GM18499 (cell line): ENCODE measurements at regions not wholly inside any gene's neighbourhood (a gene's known extent, or its start where the extent isn't known, plus 50 kb on each side); places are given as distances from the start of the nearest gene placed in this dataset.

Experiments used
- ATAC-seq: cut with Tn5 transposase; IDR thresholded peaks from one replicate; pipeline ENCODE4 v1.9.1; 2021; ENCODE audit warnings: moderate number of reproducible peaks; ENCODE audit not compliant: insufficient read depth, unreplicated experiment

DNA sequence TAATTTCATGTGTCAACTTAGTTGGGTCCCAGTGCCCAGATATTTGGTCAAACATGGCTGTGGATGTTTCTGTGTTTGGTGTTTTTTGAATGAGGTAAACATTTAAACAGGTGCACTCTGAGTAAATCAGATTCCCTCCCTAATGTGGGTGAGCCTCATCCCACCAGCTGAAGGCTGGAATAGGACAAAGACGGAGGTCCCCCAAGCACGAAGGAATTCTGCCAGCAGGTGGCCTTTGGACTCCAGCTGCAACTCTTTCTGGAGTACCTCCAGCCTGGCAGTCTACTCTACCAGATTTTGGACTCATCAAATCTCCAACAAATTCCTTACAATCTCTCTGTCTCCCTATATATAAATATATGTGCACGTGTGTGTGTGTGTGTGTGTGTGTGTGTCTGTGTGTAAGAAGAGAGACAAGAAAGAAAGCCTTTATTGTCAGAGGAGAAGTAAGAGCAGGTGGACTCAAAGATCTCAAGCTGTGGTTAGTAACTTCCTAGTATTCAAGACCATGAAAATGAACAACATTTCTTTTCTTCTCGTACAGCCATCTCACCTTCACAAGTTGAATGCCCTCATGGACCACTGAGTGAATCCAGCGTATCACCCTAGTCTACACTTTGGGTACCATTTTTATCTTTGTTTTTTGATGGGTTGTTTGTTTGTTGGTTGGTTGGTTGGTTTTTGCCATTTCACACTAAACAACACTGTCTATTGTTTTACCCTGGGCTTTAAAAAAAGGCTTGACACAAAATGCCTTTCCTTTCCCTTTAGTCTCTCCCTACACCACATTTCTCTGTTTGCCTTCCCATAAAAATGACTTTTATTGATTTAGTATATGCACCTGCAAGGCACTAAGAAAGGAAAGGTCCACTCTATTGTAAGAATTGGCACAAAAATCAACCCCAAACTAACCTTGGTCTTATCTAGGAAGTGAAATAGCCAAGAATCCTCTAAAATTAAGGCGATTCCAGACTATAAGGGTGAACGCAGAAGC, 118.7 kb downstream of the TENT4A start:
- ATAC-seq, result no peak

- ATAC-seq, result no peak
Observed at GRCh38 chr5:6832994-6833393, 119.8 kb downstream of the TENT4A start.

DNA sequence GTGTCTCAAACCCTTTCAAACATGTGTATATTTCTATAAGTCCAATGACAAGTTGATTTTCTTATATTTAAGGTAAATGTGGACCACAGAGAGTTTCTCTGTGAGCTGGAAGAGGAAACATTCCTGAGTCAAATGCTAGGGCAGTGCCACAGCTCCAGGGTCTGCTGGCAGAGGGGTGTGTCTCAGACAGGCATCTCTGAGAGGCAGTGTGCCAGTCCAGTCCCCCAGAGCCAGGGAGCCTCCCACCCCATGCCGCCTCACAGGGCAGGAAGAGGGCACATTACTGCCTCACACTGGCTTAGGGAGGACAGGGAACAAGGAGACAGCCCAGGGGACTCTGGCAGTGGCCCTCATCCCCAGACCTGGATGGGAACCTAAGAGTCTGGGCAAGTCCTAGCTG, 120.2 kb downstream of the TENT4A start:
- ATAC-seq, result no peak

GRCh38 chr5:6837095-6837494, 123.9 kb downstream of the TENT4A start:
- no peak for ATAC-seq

- no peak for ATAC-seq
Observed at GRCh38 chr5:6837519-6838110, 124.4 kb downstream of the TENT4A start.

DNA sequence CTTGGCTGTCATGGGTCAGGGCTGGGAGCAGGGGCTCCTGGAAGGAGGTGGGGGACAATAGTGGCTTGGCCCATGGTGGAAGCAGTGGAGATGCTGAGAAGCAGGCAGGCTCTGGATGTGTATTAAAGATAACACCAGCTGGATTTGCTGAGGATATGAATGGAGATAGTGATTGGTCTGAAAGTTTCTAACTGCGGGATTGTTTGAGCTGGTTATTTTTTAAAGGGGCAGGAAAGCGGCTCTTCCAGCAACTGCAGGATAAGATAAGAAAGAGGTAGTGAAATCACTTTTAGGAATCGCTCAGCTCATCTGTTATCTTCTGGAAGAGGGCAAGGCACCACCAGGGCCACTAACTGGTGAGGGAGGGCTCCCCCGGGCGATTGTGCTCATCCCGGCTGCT, 125.5 kb downstream of the TENT4A start:
- no peak for ATAC-seq

DNA sequence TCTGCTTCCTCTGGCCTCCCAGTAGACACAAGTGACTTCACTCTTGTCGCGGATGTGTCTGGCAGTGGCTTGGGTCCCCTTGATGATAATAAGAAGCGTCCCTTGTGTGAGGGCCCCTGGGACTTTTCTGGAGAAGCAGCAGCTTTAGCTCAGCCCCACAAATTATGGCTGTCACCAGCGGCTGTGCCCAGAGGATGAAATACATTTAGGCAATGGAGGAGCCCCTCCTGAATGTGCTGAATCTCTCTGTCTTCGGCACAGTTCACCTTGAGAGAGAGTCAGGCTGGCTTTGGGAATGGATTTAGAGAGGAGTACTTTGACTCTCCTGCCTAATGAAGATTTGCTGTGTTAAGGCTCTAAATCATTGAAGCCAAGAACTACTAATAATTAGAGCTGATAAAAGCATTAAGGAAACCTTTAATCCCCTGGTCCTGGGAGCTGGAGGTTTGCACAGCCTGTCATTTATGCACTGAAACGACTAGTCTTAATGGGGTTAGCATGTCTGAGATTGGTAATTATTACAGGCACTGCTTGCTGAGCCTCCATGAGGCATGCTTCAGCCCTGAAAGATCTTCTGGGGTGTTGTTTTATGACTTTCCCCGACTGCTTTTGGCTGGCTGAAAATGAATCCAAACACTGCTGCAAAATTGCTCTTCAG, 127.0 kb downstream of the TENT4A start:
- no peak for ATAC-seq

GRCh38 chr5:6843335-6843734, 130.1 kb downstream of the TENT4A start:
- ATAC-seq, result no peak

- no peak for ATAC-seq
Observed at GRCh38 chr5:6843821-6844220, 130.6 kb downstream of the TENT4A start.

DNA sequence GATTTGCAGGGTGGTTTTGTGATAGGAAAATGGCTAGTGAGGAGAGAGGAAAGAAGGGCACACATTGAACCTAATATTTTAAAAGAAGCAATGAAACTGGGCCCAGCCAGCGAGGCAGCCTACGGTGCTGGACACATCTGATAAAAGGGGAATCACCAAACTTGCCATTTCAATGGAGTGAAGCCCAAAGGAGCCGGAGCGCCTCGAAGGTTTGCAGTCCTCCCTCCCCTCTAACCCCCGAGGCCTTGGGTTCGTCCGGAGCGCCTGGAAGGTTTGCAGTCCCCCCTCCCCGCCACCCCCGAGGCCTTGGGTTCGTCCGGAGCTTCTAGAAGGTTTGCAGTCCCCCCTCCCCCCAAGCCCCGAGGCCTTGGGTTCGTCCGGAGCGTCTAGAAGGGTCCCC, 132.6 kb downstream of the TENT4A start:
- no peak for ATAC-seq

DNA sequence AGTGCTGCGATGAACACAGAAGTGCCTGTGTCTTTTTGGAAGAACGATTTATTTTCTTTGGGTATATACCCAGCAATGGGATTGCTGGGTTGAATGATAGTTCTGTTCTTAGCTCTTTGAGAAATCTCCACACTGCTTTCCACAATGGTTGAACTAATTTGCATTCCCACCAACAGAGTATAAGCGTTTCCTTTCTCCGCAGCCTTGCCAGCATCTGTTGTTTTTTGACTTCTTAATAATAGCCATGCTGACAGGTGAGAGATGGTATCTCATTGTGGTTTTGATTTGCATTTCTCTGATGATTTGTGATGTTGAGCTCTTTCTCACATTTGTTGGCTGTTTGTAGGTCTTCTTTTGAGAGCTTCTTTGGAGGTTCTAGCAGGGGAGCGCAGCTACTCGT, 134.6 kb downstream of the TENT4A start:
- ATAC-seq, result peak; percentile 52

- no peak for ATAC-seq
Observed at GRCh38 chr5:6849316-6850105, 136.3 kb downstream of the TENT4A start.

GRCh38 chr5:6850106-6850432, 136.8 kb downstream of the TENT4A start:
- no peak for ATAC-seq

- ATAC-seq, result no peak
Observed at GRCh38 chr5:6856653-6857052, 143.4 kb downstream of the TENT4A start.

- no peak for ATAC-seq
Observed at GRCh38 chr5:6858419-6858818, 145.2 kb downstream of the TENT4A start.

DNA sequence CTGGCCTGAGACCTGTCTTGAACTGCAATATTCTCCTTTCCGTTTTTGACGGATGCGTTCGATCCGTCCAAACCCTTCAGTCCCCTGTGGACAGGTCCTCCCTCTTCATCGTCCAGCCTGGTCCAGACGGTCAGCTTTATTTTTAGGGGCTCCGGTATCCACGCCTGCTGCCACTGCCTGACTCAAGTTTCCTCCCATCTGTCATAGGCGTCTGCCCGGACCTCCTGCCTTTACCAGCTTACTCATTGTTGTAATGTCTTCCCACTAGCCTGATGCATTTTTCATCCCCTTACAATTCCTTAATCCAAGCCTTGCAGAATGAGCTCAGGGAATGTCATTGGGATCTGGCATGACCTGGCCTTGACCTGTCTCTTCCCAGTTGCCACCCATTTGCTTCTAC, 145.8 kb downstream of the TENT4A start:
- ATAC-seq, result no peak

- ATAC-seq, result no peak
Observed at GRCh38 chr5:6859951-6860638, 146.9 kb downstream of the TENT4A start.

DNA sequence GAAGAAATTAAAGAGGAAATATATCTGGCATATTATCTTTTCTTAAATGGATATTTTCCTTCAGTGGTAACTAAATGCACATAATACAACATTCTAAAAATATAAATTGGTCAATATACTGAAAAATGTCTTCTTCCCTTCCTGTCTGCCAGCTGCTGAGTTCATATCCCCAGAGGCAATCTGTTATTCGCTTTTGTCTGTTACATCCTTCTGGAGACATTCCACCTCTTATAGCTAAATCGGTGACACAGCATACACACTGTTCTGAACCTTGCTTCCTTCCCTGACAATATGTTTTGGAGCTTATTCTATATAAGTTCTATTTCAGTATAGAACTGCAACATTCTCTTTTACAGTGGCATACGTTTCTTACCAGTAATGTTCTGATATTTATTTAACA, 147.8 kb downstream of the TENT4A start:
- no peak for ATAC-seq

- ATAC-seq, result no peak
Observed at GRCh38 chr5:6861667-6862066, 148.4 kb downstream of the TENT4A start.

GRCh38 chr5:6862306-6862705, 149.1 kb downstream of the TENT4A start:
- no peak for ATAC-seq
